ENCODE measurements at regions not wholly inside any gene's neighbourhood (a gene's known extent, or its start where the extent isn't known, plus 50 kb on each side); places are given as distances from the start of the nearest gene placed in this dataset.

GRCh38 chr22:49062802-49063544, 764.7 kb downstream of the BRD1 start:
- no peak for DNase-seq
- TF ChIP-seq POLR2A (IDR thresholded peaks at IDR 0.05), result no peak
- no peak for TF ChIP-seq CTCF (IDR thresholded peaks at IDR 0.05)
- peaks cover 9% of the 10 kb centered on the region for H3K27me3 ChIP-seq
- no peaks in the 10 kb centered on the region for H3K4me1 ChIP-seq (replicated peaks in 1 of 2)
- WGBS, 4 donors, result 39 to 48% (median 40%) methylated on average over 11 to 12 of the region's 12 CpGs
- no peaks in the 10 kb centered on the region for H3K36me3 ChIP-seq (replicated peaks in 1 of 2)
- H3K4me3 ChIP-seq, result no peak overlapping the region
- H3K9me3 ChIP-seq (replicated peaks in 1 of 3), result no peaks in the 10 kb centered on the region
- H3K27ac ChIP-seq, result no peak overlapping the region
- intact Hi-C loops (cut with DNase I), result no loop called here

GRCh38 chr22:49062155-49062801, 765.4 kb downstream of the BRD1 start:
- Histone ChIP-seq H3K36me3 (replicated peaks in 1 of 2) (no peaks in the 10 kb centered on the region), H3K9me3 (replicated peaks in 1 of 3) (no peaks in the 10 kb centered on the region), H3K4me1 (replicated peaks in 1 of 2) (no peaks in the 10 kb centered on the region), H3K27ac (no peak overlapping the region), H3K27me3 (peaks cover 9% of the 10 kb centered on the region), H3K4me3 (no peak overlapping the region)
- intact Hi-C loops (cut with DNase I), result no loop called here
- WGBS, 4 donors, result 63 to 79% (median 77%) methylated on average over 12 to 17 of the region's 17 CpGs
- TF ChIP-seq CTCF (IDR thresholded peaks at IDR 0.05) (no peak), POLR2A (IDR thresholded peaks at IDR 0.05) (no peak)
- DNase-seq, result no peak

- no peaks in the 10 kb centered on the region for H3K9me3 ChIP-seq (replicated peaks in 1 of 3)
- H3K4me3 ChIP-seq, result no peak overlapping the region
- DNase-seq, result no peak
- WGBS, 4 donors, result 70 to 77% (median 75%) methylated on average over 7 of the region's 7 CpGs
- peaks cover 9% of the 10 kb centered on the region for H3K27me3 ChIP-seq
- no peak overlapping the region for H3K27ac ChIP-seq
- H3K36me3 ChIP-seq (replicated peaks in 1 of 2), result no peaks in the 10 kb centered on the region
- intact Hi-C loops (cut with DNase I), result no loop called here
- H3K4me1 ChIP-seq (replicated peaks in 1 of 2), result no peaks in the 10 kb centered on the region
- TF ChIP-seq CTCF (IDR thresholded peaks at IDR 0.05), result no peak
- no peak for TF ChIP-seq POLR2A (IDR thresholded peaks at IDR 0.05)
Measured at GRCh38 chr22:49057910-49058309, 769.8 kb downstream of the BRD1 start.

GRCh38 chr22:49056301-49056700, 771.4 kb downstream of the BRD1 start:
- H3K9me3 ChIP-seq (replicated peaks in 1 of 3), result no peaks in the 10 kb centered on the region
- DNase-seq, result no peak
- intact Hi-C loops (cut with DNase I), result no loop called here
- TF ChIP-seq CTCF (IDR thresholded peaks at IDR 0.05) (no peak), POLR2A (IDR thresholded peaks at IDR 0.05) (no peak)
- H3K27ac ChIP-seq, result no peak overlapping the region
- H3K4me3 ChIP-seq, result no peak overlapping the region
- WGBS, 4 donors, result 76 to 93% (median 84%) methylated on average over 4 of the region's 4 CpGs
- no peaks in the 10 kb centered on the region for H3K4me1 ChIP-seq (replicated peaks in 1 of 2)
- H3K36me3 ChIP-seq (replicated peaks in 1 of 2), result no peaks in the 10 kb centered on the region
- no peaks in the 10 kb centered on the region for H3K27me3 ChIP-seq

All from adrenal gland (tissue), 9 donors.